HEK293 (cell line): ENCODE measurements at regions not wholly inside any gene's neighbourhood (a gene's known extent, or its start where the extent isn't known, plus 50 kb on each side); places are given as distances from the start of the nearest gene placed in this dataset.

Experiments
- ZNF138 ChIP-seq: fragments of 450-650 bp; formaldehyde crosslinking; IDR thresholded peaks from 2 replicates; pipeline ENCODE4 v1.5.1; 2016; ENCODE audit warnings: missing biosample characterization, missing genetic modification characterization, borderline replicate concordance
- TF ChIP-seq, protein P1 (sequence below): fragments of 450-650 bp; formaldehyde crosslinking; IDR thresholded peaks from 2 replicates; pipeline ENCODE4; 2016; ENCODE audit warnings: missing biosample characterization, missing genetic modification characterization
- TF ChIP-seq, protein P2 (sequence below): fragments of 450-650 bp; IDR thresholded peaks from 2 replicates; pipeline ENCODE4 v1.5.1; 2018; ENCODE audit warnings: missing biosample characterization, mild to moderate bottlenecking, missing genetic modification characterization
- TF ChIP-seq, protein P3 (sequence below): fragments of 450-650 bp; formaldehyde crosslinking; IDR thresholded peaks from 2 replicates; pipeline ENCODE4 v1.5.1; 2016; ENCODE audit warnings: missing biosample characterization, missing genetic modification characterization
- TF ChIP-seq, protein P4 (sequence below): fragments of 450-650 bp; formaldehyde crosslinking; conservative IDR thresholded peaks from 2 replicates; pipeline ENCODE4 v1.5.1; 2016; ENCODE audit warnings: low read depth, missing biosample characterization, missing genetic modification characterization

DNA sequence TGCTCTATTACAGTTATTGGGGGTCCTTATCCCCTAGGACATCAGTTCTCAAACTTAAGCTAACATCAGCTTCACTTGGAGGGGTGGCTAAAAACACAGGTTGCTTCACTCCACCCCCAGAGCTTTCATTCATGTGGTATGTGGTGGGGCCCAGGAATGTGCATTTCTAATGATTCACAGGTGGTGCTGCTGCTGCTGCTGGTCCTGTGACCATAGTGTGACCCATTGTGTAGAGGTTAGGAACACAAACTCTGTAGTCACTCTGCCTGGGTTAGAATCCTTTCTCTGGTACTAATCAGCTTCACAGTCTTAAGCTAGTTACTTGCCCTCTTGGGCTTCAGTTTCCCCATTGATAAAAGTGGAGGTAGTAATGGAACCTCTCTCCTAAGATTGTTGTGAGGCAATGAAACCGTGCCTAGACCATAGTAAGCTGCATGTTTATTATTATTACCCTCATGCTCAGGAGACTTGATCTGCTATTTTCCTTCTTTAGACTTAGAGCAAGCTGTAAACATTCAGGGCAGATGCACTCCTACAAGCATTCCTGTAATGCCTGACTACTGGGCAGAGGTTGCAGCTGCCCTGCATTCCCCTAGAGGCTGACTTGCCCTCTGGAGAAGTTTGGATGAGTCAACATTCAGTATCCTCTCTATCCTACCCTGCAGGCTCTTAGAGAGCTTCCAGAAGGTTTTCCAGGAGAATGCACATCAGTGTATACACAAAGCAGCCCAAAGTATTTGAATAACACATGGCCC lies 94.1 kb upstream of the ACSL4 start:
- TF ChIP-seq, protein P1, sequence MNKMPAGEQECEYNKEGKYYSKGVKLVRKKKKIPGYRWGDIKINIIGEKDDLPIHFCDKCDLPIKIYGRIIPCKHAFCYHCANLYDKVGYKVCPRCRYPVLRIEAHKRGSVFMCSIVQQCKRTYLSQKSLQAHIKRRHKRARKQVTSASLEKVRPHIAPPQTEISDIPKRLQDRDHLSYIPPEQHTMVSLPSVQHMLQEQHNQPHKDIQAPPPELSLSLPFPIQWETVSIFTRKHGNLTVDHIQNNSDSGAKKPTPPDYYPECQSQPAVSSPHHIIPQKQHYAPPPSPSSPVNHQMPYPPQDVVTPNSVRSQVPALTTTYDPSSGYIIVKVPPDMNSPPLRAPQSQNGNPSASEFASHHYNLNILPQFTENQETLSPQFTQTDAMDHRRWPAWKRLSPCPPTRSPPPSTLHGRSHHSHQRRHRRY: no peak
- TF ChIP-seq, protein P2, sequence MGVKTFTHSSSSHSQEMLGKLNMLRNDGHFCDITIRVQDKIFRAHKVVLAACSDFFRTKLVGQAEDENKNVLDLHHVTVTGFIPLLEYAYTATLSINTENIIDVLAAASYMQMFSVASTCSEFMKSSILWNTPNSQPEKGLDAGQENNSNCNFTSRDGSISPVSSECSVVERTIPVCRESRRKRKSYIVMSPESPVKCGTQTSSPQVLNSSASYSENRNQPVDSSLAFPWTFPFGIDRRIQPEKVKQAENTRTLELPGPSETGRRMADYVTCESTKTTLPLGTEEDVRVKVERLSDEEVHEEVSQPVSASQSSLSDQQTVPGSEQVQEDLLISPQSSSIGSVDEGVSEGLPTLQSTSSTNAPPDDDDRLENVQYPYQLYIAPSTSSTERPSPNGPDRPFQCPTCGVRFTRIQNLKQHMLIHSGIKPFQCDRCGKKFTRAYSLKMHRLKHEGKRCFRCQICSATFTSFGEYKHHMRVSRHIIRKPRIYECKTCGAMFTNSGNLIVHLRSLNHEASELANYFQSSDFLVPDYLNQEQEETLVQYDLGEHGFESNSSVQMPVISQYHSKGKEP (tag by site-specific recombination): no peak
- TF ChIP-seq ZNF138 (tag by site-specific recombination): no peak
- TF ChIP-seq, protein P3, sequence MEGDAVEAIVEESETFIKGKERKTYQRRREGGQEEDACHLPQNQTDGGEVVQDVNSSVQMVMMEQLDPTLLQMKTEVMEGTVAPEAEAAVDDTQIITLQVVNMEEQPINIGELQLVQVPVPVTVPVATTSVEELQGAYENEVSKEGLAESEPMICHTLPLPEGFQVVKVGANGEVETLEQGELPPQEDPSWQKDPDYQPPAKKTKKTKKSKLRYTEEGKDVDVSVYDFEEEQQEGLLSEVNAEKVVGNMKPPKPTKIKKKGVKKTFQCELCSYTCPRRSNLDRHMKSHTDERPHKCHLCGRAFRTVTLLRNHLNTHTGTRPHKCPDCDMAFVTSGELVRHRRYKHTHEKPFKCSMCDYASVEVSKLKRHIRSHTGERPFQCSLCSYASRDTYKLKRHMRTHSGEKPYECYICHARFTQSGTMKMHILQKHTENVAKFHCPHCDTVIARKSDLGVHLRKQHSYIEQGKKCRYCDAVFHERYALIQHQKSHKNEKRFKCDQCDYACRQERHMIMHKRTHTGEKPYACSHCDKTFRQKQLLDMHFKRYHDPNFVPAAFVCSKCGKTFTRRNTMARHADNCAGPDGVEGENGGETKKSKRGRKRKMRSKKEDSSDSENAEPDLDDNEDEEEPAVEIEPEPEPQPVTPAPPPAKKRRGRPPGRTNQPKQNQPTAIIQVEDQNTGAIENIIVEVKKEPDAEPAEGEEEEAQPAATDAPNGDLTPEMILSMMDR: no peak
- TF ChIP-seq, protein P4, sequence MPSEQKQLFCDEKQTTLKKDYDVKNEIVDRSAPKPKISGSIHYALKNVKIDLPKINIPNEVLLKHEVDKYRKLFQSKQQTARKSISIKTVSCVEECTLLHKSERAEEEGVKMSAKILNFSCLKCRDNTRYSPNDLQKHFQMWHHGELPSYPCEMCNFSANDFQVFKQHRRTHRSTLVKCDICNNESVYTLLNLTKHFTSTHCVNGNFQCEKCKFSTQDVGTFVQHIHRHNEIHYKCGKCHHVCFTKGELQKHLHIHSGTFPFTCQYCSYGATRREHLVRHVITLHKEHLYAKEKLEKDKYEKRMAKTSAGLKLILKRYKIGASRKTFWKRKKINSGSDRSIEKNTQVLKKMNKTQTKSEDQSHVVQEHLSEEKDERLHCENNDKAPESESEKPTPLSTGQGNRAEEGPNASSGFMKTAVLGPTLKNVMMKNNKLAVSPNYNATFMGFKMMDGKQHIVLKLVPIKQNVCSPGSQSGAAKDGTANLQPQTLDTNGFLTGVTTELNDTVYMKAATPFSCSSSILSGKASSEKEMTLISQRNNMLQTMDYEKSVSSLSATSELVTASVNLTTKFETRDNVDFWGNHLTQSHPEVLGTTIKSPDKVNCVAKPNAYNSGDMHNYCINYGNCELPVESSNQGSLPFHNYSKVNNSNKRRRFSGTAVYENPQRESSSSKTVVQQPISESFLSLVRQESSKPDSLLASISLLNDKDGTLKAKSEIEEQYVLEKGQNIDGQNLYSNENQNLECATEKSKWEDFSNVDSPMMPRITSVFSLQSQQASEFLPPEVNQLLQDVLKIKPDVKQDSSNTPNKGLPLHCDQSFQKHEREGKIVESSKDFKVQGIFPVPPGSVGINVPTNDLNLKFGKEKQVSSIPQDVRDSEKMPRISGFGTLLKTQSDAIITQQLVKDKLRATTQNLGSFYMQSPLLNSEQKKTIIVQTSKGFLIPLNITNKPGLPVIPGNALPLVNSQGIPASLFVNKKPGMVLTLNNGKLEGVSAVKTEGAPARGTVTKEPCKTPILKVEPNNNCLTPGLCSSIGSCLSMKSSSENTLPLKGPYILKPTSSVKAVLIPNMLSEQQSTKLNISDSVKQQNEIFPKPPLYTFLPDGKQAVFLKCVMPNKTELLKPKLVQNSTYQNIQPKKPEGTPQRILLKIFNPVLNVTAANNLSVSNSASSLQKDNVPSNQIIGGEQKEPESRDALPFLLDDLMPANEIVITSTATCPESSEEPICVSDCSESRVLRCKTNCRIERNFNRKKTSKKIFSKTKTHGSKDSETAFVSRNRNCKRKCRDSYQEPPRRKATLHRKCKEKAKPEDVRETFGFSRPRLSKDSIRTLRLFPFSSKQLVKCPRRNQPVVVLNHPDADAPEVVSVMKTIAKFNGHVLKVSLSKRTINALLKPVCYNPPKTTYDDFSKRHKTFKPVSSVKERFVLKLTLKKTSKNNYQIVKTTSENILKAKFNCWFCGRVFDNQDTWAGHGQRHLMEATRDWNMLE: no peak
